A549 (cell line): ENCODE measurements at regions not wholly inside any gene's neighbourhood (a gene's known extent, or its start where the extent isn't known, plus 50 kb on each side); places are given as distances from the start of the nearest gene placed in this dataset.

Experiments
- CTCF ChIP-seq: fragments of >200 bp; sonication (Bioruptor Twin); formaldehyde crosslinking; IDR thresholded peaks from 3 replicates; pipeline ENCODE4 v1.5.1; 2016
- ESRRA ChIP-seq: fragments of 150-350 bp; IDR thresholded peaks from 2 replicates; pipeline ENCODE4 v1.6.1; 2014; ENCODE audit warnings: mild to moderate bottlenecking, low read length, borderline replicate concordance
- HOXA7 ChIP-seq: fragments of 250-450 bp; sonication (Bioruptor Pico); IDR thresholded peaks from 2 replicates; pipeline ENCODE4 v1.5.0; 2020; ENCODE audit warnings: mild to moderate bottlenecking, moderate library complexity
- MAX ChIP-seq: IDR thresholded peaks from 2 replicates; pipeline ENCODE4 v1.6.1; 2012
- POLR2A ChIP-seq: IDR thresholded peaks from 2 replicates; pipeline ENCODE4 v1.6.1; 2012; ENCODE audit warnings: mild to moderate bottlenecking, low read length
- POLR2AphosphoS2 ChIP-seq: conservative IDR thresholded peaks from 2 replicates; pipeline ENCODE4 v1.6.1; 2012; ENCODE audit warnings: low read length, improper control_type of control experiment, inconsistent platforms
- REST ChIP-seq: fragments of 200-600 bp; sonication (generic); IDR thresholded peaks from 2 replicates; pipeline ENCODE4 v1.6.1; 2016; ENCODE audit warnings: antibody characterized with exemption, mild to moderate bottlenecking, moderate library complexity
- TP53 ChIP-seq: fragments of 250-450 bp; sonication (Bioruptor Pico); IDR thresholded peaks from 2 replicates; pipeline ENCODE4 v1.5.0; 2021; ENCODE audit warnings: mild to moderate bottlenecking, moderate library complexity
- USF2 ChIP-seq: fragments of 450-650 bp; IDR thresholded peaks from 2 replicates; pipeline ENCODE4 v1.6.1; 2014; ENCODE audit warnings: antibody characterized with exemption

GRCh38 chr2:33660416-33661123, 61.5 kb upstream of the FAM98A start:
- no peak for TF ChIP-seq POLR2A
- TF ChIP-seq POLR2AphosphoS2, result no peak
- no peak for TF ChIP-seq TP53 (CRISPR knock-in tag)
- TF ChIP-seq CTCF, result no peak
- no peak for TF ChIP-seq ESRRA
- TF ChIP-seq REST, result no peak
- no peak for TF ChIP-seq USF2
- no peak for TF ChIP-seq HOXA7 (CRISPR knock-in tag)
- TF ChIP-seq MAX, result no peak
